Caco-2 (cell line): ENCODE measurements at regions not wholly inside any gene's neighbourhood (a gene's known extent, or its start where the extent isn't known, plus 50 kb on each side); places are given as distances from the start of the nearest gene placed in this dataset.

ENCODE experiments used
- BruUV-seq: library from RNA; stranded (reverse); fragments of 400-500 nt; replicated peaks from 2 replicates; lab custom pipeline; 2021; lab: Mats Ljungman, UMichigan
- CTCF ChIA-PET: fragments of 300-600 bp; sonication (Branson Sonifier 250); formaldehyde crosslinking; loops from one replicate; lab custom pipeline; 2022; ENCODE audit warnings: antibody characterized with exemption; lab: Charles Lee
- POLR2A ChIA-PET: fragments of 300-600 bp; sonication (Branson Sonifier 250); formaldehyde crosslinking; loops from one replicate; lab custom pipeline; 2022; ENCODE audit warnings: antibody characterized with exemption; lab: Charles Lee
- DNase-seq, 2 experiments: peaks; one replicate each; pipeline versions ENCODE4 v3.0.0 to v3.0.0-alpha.2; 2020 to 2022
- H3K27me3 ChIP-seq: replicated peaks from 2 replicates; pipeline ENCODE4 v1.6.0; 2011; ENCODE audit warnings: low read length; ENCODE audit not compliant: control insufficient read depth, insufficient read depth
- H3K36me3 ChIP-seq: 2 replicates; pipeline ENCODE4 v1.5.1; 2011; ENCODE audit warnings: low read length; ENCODE audit not compliant: control insufficient read depth, insufficient read depth
- H3K4me1 ChIP-seq: fragments of 250-450 bp; sonication (Bioruptor Pico); 2 replicates; pipeline ENCODE4 v1.5.1; 2020; ENCODE audit warnings: mild to moderate bottlenecking
- H3K4me3 ChIP-seq: 2 replicates; pipeline ENCODE4 v1.5.1; 2011; ENCODE audit warnings: low read depth, mild to moderate bottlenecking, control low read depth, low read length
- H3K9me3 ChIP-seq: fragments of 250-450 bp; sonication (Bioruptor Pico); 2 replicates; pipeline ENCODE4 v1.5.1; 2020; ENCODE audit warnings: mild to moderate bottlenecking, moderate library complexity
- H3K27ac Mint-ChIP-seq: one replicate; pipeline ENCODE4 v1.8.0; 2022; ENCODE audit warnings: mixed read lengths; ENCODE audit not compliant: unreplicated experiment
- H3K27me3 Mint-ChIP-seq: one replicate; pipeline ENCODE4 v1.8.0; 2022; ENCODE audit warnings: mixed read lengths; ENCODE audit not compliant: insufficient read depth, unreplicated experiment
- H3K36me3 Mint-ChIP-seq: one replicate; pipeline ENCODE4 v1.8.0; 2022; ENCODE audit warnings: mild to moderate bottlenecking, mixed read lengths; ENCODE audit not compliant: insufficient read depth, unreplicated experiment
- H3K4me1 Mint-ChIP-seq: one replicate; pipeline ENCODE4 v1.8.0; 2022; ENCODE audit warnings: low read depth, mixed read lengths; ENCODE audit not compliant: unreplicated experiment
- H3K4me3 Mint-ChIP-seq: one replicate; pipeline ENCODE4 v1.8.0; 2022; ENCODE audit warnings: mild to moderate bottlenecking, moderate library complexity, mixed read lengths; ENCODE audit not compliant: unreplicated experiment
- H3K9me3 Mint-ChIP-seq: one replicate; pipeline ENCODE4 v1.8.0; 2022; ENCODE audit warnings: mixed read lengths; ENCODE audit not compliant: unreplicated experiment
- intact Hi-C: fragments of 100-400 bp; cut with micrococcal nuclease; formaldehyde crosslinking; loops from one replicate; pipeline ENCODE4 v1.10.0; 2022; ENCODE audit not compliant: unreplicated experiment
- TF ChIP-seq, protein P1 (sequence below), 2 experiments: fragments of 200-600 bp in 1 of 2; IDR thresholded peaks; 1 replicate in 1 of 2; 2 replicates in 1 of 2; pipeline versions ENCODE4 v1.5.1 to v1.8.0; 2011 to 2022; ENCODE audit warnings: antibody characterized with exemption in 1 of 2, control low read depth in 1 of 2, inconsistent platforms in 1 of 2, low read depth in 1 of 2, low read length in 1 of 2, mild to moderate bottlenecking in 1 of 2, moderate library complexity in 1 of 2; ENCODE audit not compliant: insufficient read depth in 1 of 2, severe bottlenecking in 1 of 2, unreplicated experiment in 1 of 2

- DNase-seq = no peak
- TF ChIP-seq, protein P1, sequence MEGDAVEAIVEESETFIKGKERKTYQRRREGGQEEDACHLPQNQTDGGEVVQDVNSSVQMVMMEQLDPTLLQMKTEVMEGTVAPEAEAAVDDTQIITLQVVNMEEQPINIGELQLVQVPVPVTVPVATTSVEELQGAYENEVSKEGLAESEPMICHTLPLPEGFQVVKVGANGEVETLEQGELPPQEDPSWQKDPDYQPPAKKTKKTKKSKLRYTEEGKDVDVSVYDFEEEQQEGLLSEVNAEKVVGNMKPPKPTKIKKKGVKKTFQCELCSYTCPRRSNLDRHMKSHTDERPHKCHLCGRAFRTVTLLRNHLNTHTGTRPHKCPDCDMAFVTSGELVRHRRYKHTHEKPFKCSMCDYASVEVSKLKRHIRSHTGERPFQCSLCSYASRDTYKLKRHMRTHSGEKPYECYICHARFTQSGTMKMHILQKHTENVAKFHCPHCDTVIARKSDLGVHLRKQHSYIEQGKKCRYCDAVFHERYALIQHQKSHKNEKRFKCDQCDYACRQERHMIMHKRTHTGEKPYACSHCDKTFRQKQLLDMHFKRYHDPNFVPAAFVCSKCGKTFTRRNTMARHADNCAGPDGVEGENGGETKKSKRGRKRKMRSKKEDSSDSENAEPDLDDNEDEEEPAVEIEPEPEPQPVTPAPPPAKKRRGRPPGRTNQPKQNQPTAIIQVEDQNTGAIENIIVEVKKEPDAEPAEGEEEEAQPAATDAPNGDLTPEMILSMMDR (IDR thresholded peaks at IDR 0.05; ENCODE audit: insufficient read depth in 1 of 2, low read depth in 1 of 2, low read length in 1 of 2, severe bottlenecking in 1 of 2, unreplicated experiment in 1 of 2) = no peak
- BruUV-seq = no TSS peak
- H3K36me3 ChIP-seq = no peaks in the 10 kb centered on the region
- ChIA-PET CTCF (no interaction called here), POLR2A (no interaction called here)
- H3K27ac Mint-ChIP-seq = no peak overlapping the region
- no peak overlapping the region for H3K4me3 Mint-ChIP-seq
- no peaks in the 10 kb centered on the region for H3K36me3 Mint-ChIP-seq
- H3K9me3 Mint-ChIP-seq = peaks cover 58% of the 10 kb centered on the region
- H3K27me3 Mint-ChIP-seq = no peaks in the 10 kb centered on the region
- peaks cover 2% of the 10 kb centered on the region; the same call in 1 of the 2 replicates for H3K9me3 ChIP-seq
- H3K4me1 Mint-ChIP-seq = no peaks in the 10 kb centered on the region
- H3K27me3 ChIP-seq = no peaks in the 10 kb centered on the region
- intact Hi-C loops = no loop called here
- no peak overlapping the region for H3K4me3 ChIP-seq
- H3K4me1 ChIP-seq = no peaks in the 10 kb centered on the region
These were observed 1504.8 kb upstream of the TMEM132C start for GRCh38 chr12:126762150-126762549.

GRCh38 chr12:126763359-126763758, 1503.6 kb upstream of the TMEM132C start:
- Mint-ChIP-seq H3K4me1 (no peaks in the 10 kb centered on the region), H3K4me3 (no peak overlapping the region), H3K27ac (no peak overlapping the region), H3K9me3 (peaks cover 59% of the 10 kb centered on the region), H3K36me3 (no peaks in the 10 kb centered on the region), H3K27me3 (no peaks in the 10 kb centered on the region)
- H3K4me3 ChIP-seq = no peak overlapping the region
- TF ChIP-seq, protein P1 (IDR thresholded peaks at IDR 0.05; ENCODE audit: insufficient read depth in 1 of 2, low read depth in 1 of 2, low read length in 1 of 2, severe bottlenecking in 1 of 2, unreplicated experiment in 1 of 2) = no peak
- peaks cover 2% of the 10 kb centered on the region; the same call in 1 of the 2 replicates for H3K9me3 ChIP-seq
- POLR2A ChIA-PET = no interaction called here
- intact Hi-C loops = no loop called here
- no peaks in the 10 kb centered on the region for H3K4me1 ChIP-seq
- H3K27me3 ChIP-seq = no peaks in the 10 kb centered on the region
- CTCF ChIA-PET = no interaction called here
- H3K36me3 ChIP-seq = no peaks in the 10 kb centered on the region
- no peak for DNase-seq
- no TSS peak for BruUV-seq

DNA sequence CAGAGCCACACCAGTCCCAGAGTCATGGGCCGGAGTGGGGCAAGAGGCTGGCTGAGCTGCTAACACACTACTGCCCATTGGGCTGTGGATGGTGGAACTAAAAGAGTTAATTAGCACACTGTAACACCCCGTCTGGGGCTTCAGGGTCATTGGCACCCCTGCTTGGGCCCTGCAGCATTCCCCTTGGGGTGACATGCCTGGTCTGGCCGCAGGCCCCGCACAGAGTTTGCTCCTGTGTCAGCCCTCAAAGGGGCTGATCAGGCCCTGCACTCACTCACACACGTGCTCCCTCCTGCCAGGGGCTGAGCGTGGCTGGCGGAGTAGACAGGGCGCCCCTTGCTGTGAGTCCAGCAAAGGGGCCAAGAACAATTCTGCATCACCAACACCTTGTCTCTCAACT, 1499.6 kb upstream of the TMEM132C start:
- Mint-ChIP-seq H3K27me3 (no peaks in the 10 kb centered on the region), H3K9me3 (peaks cover 51% of the 10 kb centered on the region), H3K36me3 (no peaks in the 10 kb centered on the region), H3K27ac (no peak overlapping the region), H3K4me1 (no peaks in the 10 kb centered on the region), H3K4me3 (no peak overlapping the region)
- H3K4me1 ChIP-seq = no peaks in the 10 kb centered on the region
- ChIA-PET POLR2A (no interaction called here), CTCF (no interaction called here)
- H3K9me3 ChIP-seq = peaks cover 5% of the 10 kb centered on the region; the same call in 1 of the 2 replicates
- BruUV-seq = no TSS peak
- no peak for DNase-seq
- no peak overlapping the region for H3K4me3 ChIP-seq
- TF ChIP-seq, protein P1 (IDR thresholded peaks at IDR 0.05; ENCODE audit: insufficient read depth in 1 of 2, low read depth in 1 of 2, low read length in 1 of 2, severe bottlenecking in 1 of 2, unreplicated experiment in 1 of 2) = no peak
- H3K27me3 ChIP-seq = no peaks in the 10 kb centered on the region
- no peaks in the 10 kb centered on the region for H3K36me3 ChIP-seq
- intact Hi-C loops = no loop called here
